Activated T-cell treated with anti-CD3 and anti-CD28 coated beads, Interleukin-2, amount 50 U/mL, for 24 hours (primary cell): ENCODE measurements at regions not wholly inside any gene's neighbourhood (a gene's known extent, or its start where the extent isn't known, plus 50 kb on each side); places are given as distances from the start of the nearest gene placed in this dataset.
"Not testable (repeated sequence)": the region's sequence is repeated elsewhere in the genome, so short reads cannot be mapped to it uniquely, and the experiment has no call there.

Experiments used
- DNase-seq: peaks from one replicate; pipeline ENCODE4 v3.0.0-alpha.2; 2020
- H3K27ac Mint-ChIP-seq: 2 replicates; pipeline ENCODE4 v1.8.0; 2020; ENCODE audit warnings: mild to moderate bottlenecking, mixed read lengths
- H3K27me3 Mint-ChIP-seq: 2 replicates; pipeline ENCODE4 v1.8.0; 2020; ENCODE audit warnings: mixed read lengths
- H3K36me3 Mint-ChIP-seq: 2 replicates; pipeline ENCODE4 v1.8.0; 2020; ENCODE audit warnings: low read depth, mixed read lengths
- H3K4me1 Mint-ChIP-seq: 2 replicates; pipeline ENCODE4 v1.8.0; 2020; ENCODE audit warnings: low read depth, mixed read lengths
- H3K4me3 Mint-ChIP-seq: 2 replicates; pipeline ENCODE4 v1.8.0; 2020; ENCODE audit warnings: mild to moderate bottlenecking, moderate library complexity, mixed read lengths
- H3K9me3 Mint-ChIP-seq: 2 replicates; pipeline ENCODE4 v1.8.0; 2020; ENCODE audit warnings: mixed read lengths

DNA sequence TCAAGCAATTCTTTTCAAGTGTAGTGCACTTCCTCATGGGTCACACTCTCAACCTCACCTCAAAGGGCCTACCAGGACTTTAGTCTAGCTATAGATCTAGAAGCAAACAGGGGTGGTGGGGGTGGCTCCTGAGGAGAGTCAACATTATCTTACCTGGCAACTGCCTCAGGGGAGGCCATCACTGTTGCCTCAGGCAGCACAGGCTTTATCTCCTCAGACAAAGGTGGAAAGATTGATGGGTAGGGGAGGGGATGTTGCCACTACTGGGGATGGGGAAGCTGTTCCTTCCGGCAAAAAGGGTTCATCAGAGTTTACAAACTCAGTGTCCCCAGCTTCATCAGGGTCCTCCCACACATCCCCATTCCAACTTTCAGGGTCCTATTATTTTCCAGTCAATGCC lies 87.4 kb upstream of the CYRIA start:
- not testable (repeated sequence) for H3K4me3 Mint-ChIP-seq, DNase-seq, H3K27me3 Mint-ChIP-seq, H3K9me3 Mint-ChIP-seq, H3K36me3 Mint-ChIP-seq, H3K4me1 Mint-ChIP-seq, H3K27ac Mint-ChIP-seq

DNA sequence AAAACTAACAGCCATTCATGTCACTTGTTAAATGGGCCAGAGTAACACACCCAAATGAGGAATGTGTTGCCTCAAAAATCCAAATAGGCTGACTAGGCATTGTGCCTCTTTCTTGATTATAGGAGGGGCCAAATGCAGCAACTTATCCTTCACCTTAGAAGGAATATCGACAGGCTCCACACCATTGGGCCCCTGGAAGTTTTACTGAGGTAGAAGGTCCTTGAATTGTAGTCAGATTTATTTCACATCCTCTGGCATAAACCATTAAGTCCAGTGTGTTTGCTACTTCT lies 85.2 kb upstream of the CYRIA start:
- H3K4me3 Mint-ChIP-seq, H3K9me3 Mint-ChIP-seq, H3K27me3 Mint-ChIP-seq, H3K36me3 Mint-ChIP-seq, H3K27ac Mint-ChIP-seq, DNase-seq: not testable (repeated sequence)
- H3K4me1 Mint-ChIP-seq: peaks cover 24% of the 10 kb centered on the region

DNA sequence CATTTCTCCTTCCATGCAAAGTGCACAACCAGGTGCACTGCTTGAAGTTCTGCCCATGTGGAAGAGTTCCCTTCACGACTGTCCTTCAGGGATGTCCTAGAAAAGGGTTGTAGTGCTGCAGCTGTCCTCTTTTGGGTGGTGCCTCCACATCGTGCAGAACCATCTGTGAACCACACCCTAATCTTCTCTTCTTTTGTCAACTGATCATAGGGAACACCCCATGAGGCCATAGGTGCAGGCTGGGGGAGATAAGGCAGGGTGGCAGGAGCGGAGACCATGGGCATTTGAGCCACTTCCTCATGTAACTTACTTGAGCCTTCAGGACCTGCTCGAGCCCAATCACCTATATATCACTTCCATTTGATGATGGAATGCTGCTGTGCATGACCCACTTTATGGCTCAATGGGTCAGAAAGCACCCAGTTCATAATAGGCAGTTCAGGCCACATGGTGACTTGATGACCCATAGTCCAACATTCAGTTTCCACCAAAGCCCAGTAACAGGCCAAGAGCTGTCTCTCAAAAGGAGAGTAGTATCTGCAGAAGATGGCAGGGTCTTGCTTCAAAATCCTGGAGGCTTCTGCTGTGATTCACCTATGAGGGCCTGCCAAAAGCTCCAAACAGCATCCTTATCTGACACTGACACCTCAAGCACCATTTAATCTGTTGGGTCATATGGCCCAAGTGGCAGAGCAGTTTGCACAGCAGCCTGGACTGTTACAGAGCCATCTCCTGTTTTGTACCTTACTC lies 84.7 kb upstream of the CYRIA start:
- DNase-seq: no peak
- Mint-ChIP-seq H3K9me3 (no peaks in the 10 kb centered on the region), H3K36me3 (no peaks in the 10 kb centered on the region), H3K27me3 (peaks cover 5% of the 10 kb centered on the region), H3K27ac (no peak overlapping the region), H3K4me1 (peaks cover 29% of the 10 kb centered on the region), H3K4me3 (no peak overlapping the region)

DNA sequence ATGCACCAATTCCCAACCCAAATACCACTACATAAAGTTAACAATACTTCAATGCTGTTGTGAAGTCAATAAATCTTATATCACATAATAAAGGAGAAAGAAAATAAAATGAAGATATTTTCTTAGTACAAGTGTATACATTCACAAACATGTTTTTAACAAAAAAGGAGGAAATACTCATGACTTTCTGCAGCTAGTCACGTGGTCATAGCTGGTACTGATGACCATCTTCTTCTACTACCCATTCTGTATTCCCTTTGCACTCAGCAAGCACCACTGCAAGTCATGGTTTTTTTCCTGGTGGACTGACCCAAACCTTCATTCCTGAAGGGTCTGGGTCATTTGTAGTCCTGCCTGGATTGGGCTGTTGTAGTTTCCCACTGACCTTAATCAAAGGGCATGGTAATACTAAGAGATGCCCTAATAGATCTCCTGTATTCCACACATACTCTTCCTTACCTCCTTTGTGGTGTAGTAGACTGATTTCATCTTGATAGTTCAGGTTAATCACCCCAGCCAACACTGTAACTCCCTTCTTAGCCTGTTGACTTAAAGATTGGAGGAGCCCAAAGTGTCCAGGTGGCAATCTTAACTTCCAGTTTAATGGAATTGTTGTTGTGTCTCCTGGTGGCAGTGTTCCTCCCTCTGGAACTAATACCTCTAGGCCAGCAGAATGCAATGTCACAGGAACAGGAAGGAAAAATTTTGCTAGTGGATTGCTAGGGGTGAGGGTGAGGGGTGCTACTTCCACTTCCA lies 83.1 kb upstream of the CYRIA start:
- not testable (repeated sequence) for H3K36me3 Mint-ChIP-seq, H3K9me3 Mint-ChIP-seq, H3K27ac Mint-ChIP-seq, H3K4me3 Mint-ChIP-seq, DNase-seq
- H3K4me1 Mint-ChIP-seq: peaks cover 34% of the 10 kb centered on the region
- peaks cover 11% of the 10 kb centered on the region for H3K27me3 Mint-ChIP-seq

DNA sequence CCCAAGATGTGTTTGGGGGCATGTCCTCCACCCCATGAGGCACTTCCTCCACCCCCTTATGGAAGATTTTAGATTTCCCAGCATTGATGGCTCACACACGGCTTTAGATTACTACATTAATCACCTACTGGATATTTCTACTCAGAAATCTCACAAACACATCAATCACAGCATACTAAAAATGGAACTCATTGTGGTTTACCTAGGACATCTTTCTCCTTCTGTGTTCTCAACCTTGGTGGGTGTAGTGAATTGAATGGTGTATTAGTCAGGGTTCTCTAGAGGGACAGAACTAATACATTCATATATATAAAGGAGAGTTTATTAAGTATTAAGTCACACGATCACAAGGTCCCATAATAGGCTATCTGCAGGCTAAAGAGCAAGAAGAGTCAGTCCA lies 82.1 kb upstream of the CYRIA start:
- Mint-ChIP-seq H3K27me3 (peaks cover 14% of the 10 kb centered on the region), H3K4me3 (peak overlapping the region; percentile 2), H3K4me1 (peaks cover 34% of the 10 kb centered on the region), H3K9me3 (no peaks in the 10 kb centered on the region), H3K36me3 (no peaks in the 10 kb centered on the region), H3K27ac (peak overlapping the region; percentile 89)
- no peak for DNase-seq

DNA sequence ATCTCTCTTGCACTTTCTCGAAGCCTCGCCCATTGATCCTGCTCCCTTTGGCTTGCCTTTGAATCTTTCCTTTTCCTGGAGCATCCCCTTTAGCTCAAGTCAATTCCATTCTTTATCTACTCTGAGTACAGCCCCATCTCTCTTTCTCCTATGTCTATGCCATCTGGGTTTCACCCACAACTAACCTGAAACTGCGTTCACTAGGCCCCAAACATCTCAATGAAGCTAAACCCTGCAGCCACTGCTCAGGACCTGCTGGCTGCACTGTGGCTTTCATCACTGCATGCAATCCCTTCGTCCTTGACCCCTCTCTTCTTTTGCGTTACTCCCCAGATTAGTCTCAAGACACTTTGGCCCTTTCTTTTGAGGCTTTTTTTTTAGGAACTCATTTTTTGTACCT lies 81.6 kb upstream of the CYRIA start:
- Mint-ChIP-seq H3K4me3 (peak overlapping the region; percentile 2), H3K9me3 (no peaks in the 10 kb centered on the region), H3K4me1 (peaks cover 34% of the 10 kb centered on the region), H3K36me3 (no peaks in the 10 kb centered on the region), H3K27me3 (peaks cover 14% of the 10 kb centered on the region), H3K27ac (peak overlapping the region; percentile 89)
- no peak for DNase-seq

DNA sequence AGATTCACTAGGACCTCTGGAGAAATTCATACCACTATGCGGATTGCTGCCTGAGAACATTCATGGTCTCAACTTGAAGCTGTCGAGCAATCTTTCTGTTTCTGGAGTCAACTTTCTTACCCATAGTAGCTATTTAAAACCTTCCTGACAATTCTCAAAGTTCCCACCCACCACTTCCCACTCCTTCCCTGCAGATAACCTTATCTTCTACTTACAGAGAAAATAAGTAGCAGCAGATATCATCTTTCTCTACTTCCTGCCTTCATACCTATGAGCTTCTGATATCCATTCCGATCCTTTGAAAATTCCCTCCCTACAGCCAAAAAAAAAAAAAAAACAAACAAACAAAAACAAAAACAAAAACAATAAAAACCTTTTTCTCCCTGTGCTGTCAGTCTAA lies 81.2 kb upstream of the CYRIA start:
- no peaks in the 10 kb centered on the region for H3K36me3 Mint-ChIP-seq
- H3K4me3 Mint-ChIP-seq: no peak overlapping the region
- no peaks in the 10 kb centered on the region for H3K9me3 Mint-ChIP-seq
- H3K27me3 Mint-ChIP-seq: peaks cover 14% of the 10 kb centered on the region
- peak overlapping the region; percentile 89 for H3K27ac Mint-ChIP-seq
- peaks cover 34% of the 10 kb centered on the region for H3K4me1 Mint-ChIP-seq
- no peak for DNase-seq

DNA sequence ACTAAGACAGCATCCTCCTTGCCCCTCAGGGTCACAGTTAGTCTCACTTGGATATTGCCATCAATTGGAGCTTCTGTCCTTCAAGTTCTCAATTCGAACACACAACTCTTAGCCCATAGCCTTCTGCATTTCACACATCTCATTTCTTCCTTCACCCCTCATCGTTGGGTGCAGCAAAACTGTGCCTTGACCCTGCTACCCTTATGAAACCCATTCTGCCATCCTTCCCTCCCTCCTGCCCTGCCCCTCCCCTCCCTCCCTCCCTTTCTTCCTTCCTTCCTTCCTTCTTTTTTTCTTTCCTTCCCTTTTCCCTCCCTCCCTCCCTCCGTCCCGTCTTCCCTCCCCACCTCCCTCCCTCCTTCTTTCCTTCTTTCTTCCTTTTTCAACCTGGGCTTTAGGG lies 80.7 kb upstream of the CYRIA start:
- Mint-ChIP-seq H3K9me3 (no peaks in the 10 kb centered on the region), H3K4me3 (no peak overlapping the region), H3K36me3 (no peaks in the 10 kb centered on the region), H3K4me1 (peaks cover 34% of the 10 kb centered on the region), H3K27ac (peak overlapping the region; percentile 89), H3K27me3 (peaks cover 14% of the 10 kb centered on the region)
- no peak for DNase-seq

DNA sequence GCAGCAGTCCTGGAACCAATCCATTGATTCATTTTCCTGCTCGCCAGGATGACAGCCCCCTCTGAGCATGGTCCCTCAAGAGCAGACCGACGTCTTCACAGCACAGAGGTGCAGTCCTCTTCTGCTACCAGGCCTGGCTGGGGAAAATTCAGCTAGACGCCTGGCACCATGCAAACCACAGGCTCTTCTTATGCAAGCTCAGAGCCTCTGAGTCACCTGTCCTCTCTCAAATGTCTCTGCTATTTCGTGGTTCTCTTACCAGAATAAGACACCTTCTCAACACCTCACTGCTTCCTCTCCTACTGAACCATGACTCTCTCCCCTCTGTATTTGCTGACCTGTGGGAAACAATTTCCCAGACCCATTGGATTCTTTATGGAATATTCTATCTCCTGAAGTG lies 79.8 kb upstream of the CYRIA start:
- H3K27me3 Mint-ChIP-seq: peaks cover 14% of the 10 kb centered on the region
- no peaks in the 10 kb centered on the region for H3K36me3 Mint-ChIP-seq
- DNase-seq: no peak
- H3K4me1 Mint-ChIP-seq: peaks cover 34% of the 10 kb centered on the region
- H3K27ac Mint-ChIP-seq: peak overlapping the region; percentile 70
- H3K9me3 Mint-ChIP-seq: no peaks in the 10 kb centered on the region
- no peak overlapping the region for H3K4me3 Mint-ChIP-seq

DNA sequence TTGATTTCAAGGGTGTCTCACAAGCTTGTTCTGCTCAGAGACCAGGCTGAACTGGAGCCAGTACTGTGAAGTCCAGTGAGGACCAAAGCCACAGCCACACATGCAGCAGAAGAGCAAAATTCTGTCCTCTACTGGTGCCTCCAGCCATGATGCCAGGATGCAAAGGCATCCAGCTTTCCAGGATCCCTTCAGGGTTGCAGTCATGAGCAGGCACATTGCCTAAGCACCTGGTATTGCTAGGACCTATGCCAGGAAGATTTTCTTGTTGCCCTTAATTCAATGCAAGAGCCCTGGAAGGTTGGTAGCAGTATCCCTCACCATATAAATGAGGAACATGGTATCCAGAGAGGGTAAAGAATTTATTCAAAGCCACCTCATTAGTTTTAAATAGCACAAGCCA lies 78.9 kb upstream of the CYRIA start:
- Mint-ChIP-seq H3K36me3 (no peaks in the 10 kb centered on the region), H3K4me1 (peaks cover 34% of the 10 kb centered on the region), H3K4me3 (no peak overlapping the region), H3K27ac (no peak overlapping the region), H3K9me3 (no peaks in the 10 kb centered on the region), H3K27me3 (peaks cover 9% of the 10 kb centered on the region)
- no peak for DNase-seq

DNA sequence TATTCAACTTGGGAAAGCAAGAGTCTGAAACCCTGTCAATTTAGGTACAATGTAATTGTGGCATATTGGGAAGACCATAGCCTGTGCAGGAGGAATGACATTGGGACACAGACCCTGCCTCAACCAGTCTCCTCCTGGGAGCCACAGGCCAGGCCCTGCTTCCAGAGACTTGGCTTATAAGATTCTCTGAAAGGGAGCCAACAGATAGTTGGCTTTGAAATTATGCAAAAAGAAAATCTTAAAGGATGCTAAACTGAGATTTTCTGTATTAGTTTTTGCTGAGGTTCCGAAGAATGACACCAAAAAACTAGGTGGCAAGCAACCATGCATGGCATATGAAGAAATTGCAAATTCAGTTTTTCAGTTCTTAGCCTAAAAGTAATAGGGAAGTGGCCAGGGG lies 76.4 kb upstream of the CYRIA start:
- Mint-ChIP-seq H3K9me3 (no peaks in the 10 kb centered on the region), H3K4me1 (peaks cover 21% of the 10 kb centered on the region), H3K36me3 (no peaks in the 10 kb centered on the region), H3K27ac (no peak overlapping the region), H3K27me3 (peaks cover 9% of the 10 kb centered on the region), H3K4me3 (no peak overlapping the region)
- DNase-seq: no peak

DNA sequence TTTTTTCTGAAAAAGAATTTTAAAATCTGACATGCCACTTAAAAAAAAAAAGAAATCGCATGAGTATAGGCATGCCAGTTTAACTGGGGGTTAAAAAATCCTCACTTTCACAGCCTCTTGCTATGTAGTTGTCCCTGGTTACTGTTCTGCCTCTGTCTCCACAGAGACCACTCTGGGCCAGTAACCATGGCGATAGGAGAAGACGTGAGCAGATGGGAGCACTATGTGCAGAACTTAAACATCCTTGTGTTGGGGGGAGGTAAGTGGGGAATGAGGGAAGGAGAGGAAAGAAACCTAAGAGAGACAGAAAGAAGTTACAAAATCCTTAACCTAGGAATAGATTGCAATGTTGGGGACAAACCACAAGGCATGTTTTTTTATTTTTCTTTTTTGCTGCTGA lies 75.9 kb upstream of the CYRIA start:
- peaks cover 11% of the 10 kb centered on the region for H3K27me3 Mint-ChIP-seq
- H3K4me1 Mint-ChIP-seq: peaks cover 15% of the 10 kb centered on the region
- no peaks in the 10 kb centered on the region for H3K36me3 Mint-ChIP-seq
- H3K27ac Mint-ChIP-seq: no peak overlapping the region
- H3K4me3 Mint-ChIP-seq: no peak overlapping the region
- no peaks in the 10 kb centered on the region for H3K9me3 Mint-ChIP-seq
- no peak for DNase-seq

DNA sequence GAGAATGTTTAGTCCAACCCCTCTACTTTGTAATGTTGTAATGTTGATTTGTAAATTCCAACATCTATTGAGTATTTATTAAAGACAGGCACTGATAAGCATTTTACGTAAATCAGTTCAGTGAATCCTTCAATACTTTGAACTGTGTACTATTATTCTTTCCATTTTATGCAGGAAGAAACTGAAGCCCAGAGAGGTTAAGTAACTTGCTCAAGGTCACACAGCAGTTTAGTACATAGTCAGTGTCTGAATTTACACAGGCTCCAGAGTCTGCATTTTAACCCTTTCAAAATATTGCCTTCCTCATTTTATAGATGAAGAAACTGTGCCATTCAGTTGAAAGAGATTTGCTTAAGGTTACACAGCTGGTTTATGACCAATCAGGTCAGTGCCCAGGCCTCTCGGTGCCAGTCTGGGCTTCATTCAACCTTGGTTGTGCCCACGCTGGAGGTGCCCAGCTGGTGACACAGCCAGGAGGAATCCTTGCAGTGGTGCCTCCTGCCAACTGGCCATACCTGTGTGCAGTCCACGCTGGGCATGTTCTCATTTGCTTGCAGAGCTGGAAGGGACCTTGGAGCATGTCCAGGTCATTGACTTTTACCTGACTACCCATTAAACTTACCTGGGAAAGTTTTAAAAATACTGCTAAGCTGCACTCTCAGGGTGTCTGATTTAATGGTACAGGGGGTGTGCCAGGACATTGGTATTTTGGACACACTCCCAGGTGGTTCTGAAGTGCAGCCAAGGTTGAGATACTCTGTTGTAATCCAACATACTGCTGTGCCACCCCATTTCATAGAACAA lies 74.3 kb upstream of the CYRIA start:
- DNase-seq: no peak
- H3K4me3 Mint-ChIP-seq: no peak overlapping the region
- peaks cover 2% of the 10 kb centered on the region for H3K4me1 Mint-ChIP-seq
- H3K36me3 Mint-ChIP-seq: no peaks in the 10 kb centered on the region
- no peaks in the 10 kb centered on the region for H3K9me3 Mint-ChIP-seq
- H3K27ac Mint-ChIP-seq: no peak overlapping the region
- peaks cover 17% of the 10 kb centered on the region for H3K27me3 Mint-ChIP-seq

DNA sequence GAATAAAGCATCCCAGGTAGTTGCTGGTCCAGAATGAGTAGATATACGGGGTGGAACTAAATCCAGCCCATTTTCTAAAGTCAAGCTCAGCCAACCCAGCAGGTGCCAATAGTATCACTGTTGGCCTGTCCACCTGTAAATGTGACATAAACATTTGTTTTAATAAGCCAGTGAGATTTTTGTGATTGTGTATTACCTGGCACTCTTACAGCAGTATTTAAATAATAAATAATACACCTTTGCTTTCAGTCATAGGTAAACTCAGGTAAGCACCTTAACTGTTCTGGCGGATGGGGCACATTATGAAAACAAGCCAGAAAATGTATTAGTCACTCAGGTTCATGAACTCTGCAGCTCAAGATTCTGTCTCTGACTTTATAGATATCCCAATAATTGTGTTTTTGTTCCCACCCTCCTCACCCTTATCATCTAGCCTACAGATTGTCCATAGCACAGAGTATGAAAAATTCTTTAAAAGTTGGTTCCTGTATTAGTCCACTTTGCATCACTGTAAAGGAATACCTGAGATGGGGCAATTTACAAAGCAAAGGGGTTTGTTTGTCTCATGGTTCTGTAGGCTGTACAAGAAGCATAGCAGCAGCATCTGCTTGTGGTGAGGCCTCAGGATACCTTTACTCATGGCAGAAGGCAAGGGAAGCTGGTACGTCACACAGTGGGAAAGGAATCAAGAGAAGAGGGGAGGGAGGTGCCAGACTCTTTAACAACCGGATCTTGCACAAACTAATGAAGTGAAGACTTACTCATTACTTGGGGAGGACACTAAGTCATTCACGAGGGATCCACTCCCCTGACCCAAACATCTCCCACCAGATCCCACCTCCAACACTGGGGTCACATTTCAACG lies 73.0 kb upstream of the CYRIA start:
- Mint-ChIP-seq H3K4me3 (no peak overlapping the region), H3K9me3 (no peaks in the 10 kb centered on the region), H3K4me1 (no peaks in the 10 kb centered on the region), H3K27ac (no peak overlapping the region), H3K36me3 (no peaks in the 10 kb centered on the region), H3K27me3 (peaks cover 12% of the 10 kb centered on the region)
- no peak for DNase-seq
